HG02678 (cell line): ENCODE measurements at regions not wholly inside any gene's neighbourhood (a gene's known extent, or its start where the extent isn't known, plus 50 kb on each side); places are given as distances from the start of the nearest gene placed in this dataset.

Experiments used
- ATAC-seq: cut with Tn5 transposase; IDR thresholded peaks from one replicate; pipeline ENCODE4 v1.9.1; 2021; ENCODE audit warnings: mild to moderate bottlenecking, moderate library complexity; ENCODE audit not compliant: unreplicated experiment

GRCh38 chr13:47351798-47352197, 454.9 kb upstream of the HTR2A start:
- no peak for ATAC-seq

- ATAC-seq = no peak
Observed at GRCh38 chr13:47350334-47351124, 453.7 kb upstream of the HTR2A start.

- ATAC-seq = no peak
Observed at GRCh38 chr13:47349211-47349610, 452.4 kb upstream of the HTR2A start.

GRCh38 chr13:47337781-47338507, 441.1 kb upstream of the HTR2A start:
- no peak for ATAC-seq

- ATAC-seq = no peak
Observed at GRCh38 chr13:47334173-47334572, 437.3 kb upstream of the HTR2A start.

GRCh38 chr13:47332149-47332548, 435.3 kb upstream of the HTR2A start:
- no peak for ATAC-seq

- no peak for ATAC-seq
Observed at GRCh38 chr13:47330031-47330430, 433.2 kb upstream of the HTR2A start.

GRCh38 chr13:47327861-47328260, 431.0 kb upstream of the HTR2A start:
- no peak for ATAC-seq

GRCh38 chr13:47326061-47326460, 429.2 kb upstream of the HTR2A start:
- ATAC-seq = no peak

GRCh38 chr13:47317356-47317755, 420.5 kb upstream of the HTR2A start:
- ATAC-seq = no peak

GRCh38 chr13:47310401-47310800, 413.5 kb upstream of the HTR2A start:
- ATAC-seq = no peak

GRCh38 chr13:47306991-47307390, 410.1 kb upstream of the HTR2A start:
- ATAC-seq = no peak

GRCh38 chr13:47303626-47304025, 406.8 kb upstream of the HTR2A start:
- ATAC-seq = no peak

GRCh38 chr13:47299304-47299703, 402.5 kb upstream of the HTR2A start:
- ATAC-seq = no peak

- no peak for ATAC-seq
Observed at GRCh38 chr13:47298506-47298905, 401.7 kb upstream of the HTR2A start.

GRCh38 chr13:47294691-47295090, 397.8 kb upstream of the HTR2A start:
- no peak for ATAC-seq

GRCh38 chr13:47291107-47291656, 394.3 kb upstream of the HTR2A start:
- ATAC-seq = no peak

- ATAC-seq = no peak
Observed at GRCh38 chr13:47289567-47289966, 392.7 kb upstream of the HTR2A start.

- no peak for ATAC-seq
Observed at GRCh38 chr13:47288546-47288945, 391.7 kb upstream of the HTR2A start.

GRCh38 chr13:47287291-47287751, 390.5 kb upstream of the HTR2A start:
- ATAC-seq = no peak

- ATAC-seq = no peak
Observed at GRCh38 chr13:47281991-47282390, 385.1 kb upstream of the HTR2A start.

- ATAC-seq = no peak
Observed at GRCh38 chr13:47279920-47280319, 383.1 kb upstream of the HTR2A start.
